Esophagus muscularis mucosa (tissue), 3 donors: ENCODE measurements at regions not wholly inside any gene's neighbourhood (a gene's known extent, or its start where the extent isn't known, plus 50 kb on each side); places are given as distances from the start of the nearest gene placed in this dataset.

Experiments used
- CTCF ChIP-seq, 3 experiments: fragments of 200-600 bp in 2 of 3; fragments of 450-650 bp in 1 of 3; sonication (generic) in 2 of 3; IDR thresholded peaks; one replicate each; pipeline ENCODE4 v1.5.1; 2017 to 2019; ENCODE audit warnings: antibody characterized with exemption in 3 of 3, mild to moderate bottlenecking in 2 of 3, moderate library complexity in 1 of 3
- POLR2A ChIP-seq: fragments of 450-650 bp; IDR thresholded peaks from one replicate; pipeline ENCODE4 v1.6.1; 2017; ENCODE audit warnings: antibody characterized with exemption, moderate library complexity, mild to moderate bottlenecking, low read depth
- POLR2AphosphoS5 ChIP-seq, 2 donors: sonication (generic); formaldehyde crosslinking; IDR thresholded peaks; one replicate each; pipeline ENCODE4 v1.6.1; 2017; ENCODE audit warnings: antibody characterized with exemption in 2 of 2

GRCh38 chr10:111556666-111557065 lies 479.8 kb downstream of the ADRA2A start:
- TF ChIP-seq CTCF (IDR thresholded peaks at IDR 0.05), result no peak
- no peak for TF ChIP-seq POLR2A
- TF ChIP-seq POLR2AphosphoS5 (IDR thresholded peaks at IDR 0.05), result no peak
